B cell (primary cell): ENCODE measurements at regions not wholly inside any gene's neighbourhood (a gene's known extent, or its start where the extent isn't known, plus 50 kb on each side); places are given as distances from the start of the nearest gene placed in this dataset.

Experiments used
- ATAC-seq: fragments of 200-7000 bp; cut with Tn5 transposase; one replicate; pipeline ENCODE4 v1.10.0; 2021; ENCODE audit warnings: low read depth, mild to moderate bottlenecking, moderate number of reproducible peaks, moderate library complexity
- CTCF ChIA-PET: fragments of 350-600 bp; sonication (Branson Sonifier 250); formaldehyde crosslinking; loops from one replicate; lab custom pipeline; 2021; ENCODE audit warnings: antibody characterized with exemption, inconsistent platforms; lab: Charles Lee
- POLR2A ChIA-PET: fragments of 350-600 bp; sonication (Branson Sonifier 250); formaldehyde crosslinking; loops from one replicate; lab custom pipeline; 2021; ENCODE audit warnings: antibody characterized with exemption; lab: Charles Lee
- DNase-seq: peaks from one replicate; pipeline ENCODE4 v3.0.0; 2013
- H2AFZ ChIP-seq: 2 replicates; pipeline ENCODE4 v1.6.1; 2012; ENCODE audit warnings: mild to moderate bottlenecking, low read depth, low read length; ENCODE audit not compliant: insufficient read depth, poor library complexity, severe bottlenecking
- H3K27ac ChIP-seq, 2 donors: 1 replicate in 1 of 2; 2 replicates in 1 of 2; pipeline ENCODE4 v1.5.1; 2012 to 2013; ENCODE audit warnings: low read length in 2 of 2, mild to moderate bottlenecking in 2 of 2, moderate library complexity in 1 of 2
- H3K27me3 ChIP-seq, 4 experiments: fragments of 200-600 bp in 1 of 4; sonication (generic) in 1 of 4; replicated peaks in 1 of 4; 1 replicate in 2 of 4; 2 replicates in 2 of 4; pipeline versions ENCODE4 v1.6.1 to v1.7.0; 2013 to 2016; ENCODE audit warnings: low read length in 3 of 4, mild to moderate bottlenecking in 2 of 4, mixed read lengths in 1 of 4, moderate library complexity in 1 of 4; ENCODE audit not compliant: insufficient read depth in 4 of 4, control insufficient read depth in 3 of 4; ENCODE audit errors: control extremely low read depth in 1 of 4
- H3K36me3 ChIP-seq, 2 experiments: replicated peaks in 1 of 2; 1 replicate in 1 of 2; 2 replicates in 1 of 2; pipeline versions ENCODE4 v1.6.1 to v1.7.1; 2013; ENCODE audit warnings: low read length in 1 of 2; ENCODE audit not compliant: insufficient read depth in 2 of 2, control insufficient read depth in 1 of 2; ENCODE audit errors: control extremely low read depth in 1 of 2, extremely low read depth in 1 of 2
- H3K4me1 ChIP-seq, 2 donors: fragments of 200-600 bp in 1 of 2; sonication (generic) in 1 of 2; 1 replicate in 1 of 2; 2 replicates in 1 of 2; pipeline versions ENCODE4 v1.5.1 to v1.6.1; 2013 to 2017; ENCODE audit warnings: low read length in 2 of 2; ENCODE audit not compliant: control insufficient read depth in 2 of 2, insufficient read depth in 2 of 2
- H3K4me2 ChIP-seq: replicated peaks from 2 replicates; pipeline ENCODE3; 2012; ENCODE audit warnings: mild to moderate bottlenecking, low read depth, low read length; ENCODE audit not compliant: poor library complexity, severe bottlenecking
- H3K4me3 ChIP-seq, 5 experiments: fragments of 200-600 bp in 1 of 5; sonication (generic) in 1 of 5; 1 replicate in 3 of 5; 2 replicates in 2 of 5; pipeline versions ENCODE4 v1.5.1 to v1.7.0; 2011 to 2016; ENCODE audit warnings: low read length in 4 of 5, mild to moderate bottlenecking in 4 of 5, low read depth in 2 of 5, control low read depth in 1 of 5, moderate library complexity in 1 of 5; ENCODE audit not compliant: insufficient read depth in 1 of 5; ENCODE audit errors: control extremely low read depth in 1 of 5, extremely low read depth in 1 of 5
- H3K79me2 ChIP-seq: fragments of 200-600 bp; sonication (generic); one replicate; pipeline ENCODE4 v1.6.0; 2016; ENCODE audit warnings: low read length; ENCODE audit not compliant: control insufficient read depth, insufficient read depth
- H3K9ac ChIP-seq: fragments of 200-600 bp; sonication (generic); 2 replicates; pipeline ENCODE4 v1.6.1; 2017; ENCODE audit warnings: mild to moderate bottlenecking, low read length, moderate library complexity
- H3K9me3 ChIP-seq, 3 donors: one replicate each; pipeline versions ENCODE4 v1.6.1 to v1.7.1; 2013; ENCODE audit warnings: low read length in 2 of 3; ENCODE audit not compliant: control insufficient read depth in 2 of 3, insufficient read depth in 1 of 3; ENCODE audit errors: control extremely low read depth in 1 of 3
- H4K20me1 ChIP-seq: 2 replicates; pipeline ENCODE4 v1.6.0; 2012; ENCODE audit warnings: mild to moderate bottlenecking, low read length; ENCODE audit not compliant: insufficient read depth, control insufficient read depth, poor library complexity, severe bottlenecking
- H3K27ac Mint-ChIP-seq: one replicate; pipeline ENCODE4 v1.8.0; 2021; ENCODE audit warnings: mixed read lengths
- H3K27me3 Mint-ChIP-seq: one replicate; pipeline ENCODE4 v1.8.0; 2021; ENCODE audit warnings: mixed read lengths
- H3K4me1 Mint-ChIP-seq: one replicate; pipeline ENCODE4 v1.8.0; 2021; ENCODE audit warnings: mixed read lengths
- H3K4me3 Mint-ChIP-seq: one replicate; pipeline ENCODE4 v1.8.0; 2021; ENCODE audit warnings: mixed read lengths
- H3K9me3 Mint-ChIP-seq: one replicate; pipeline ENCODE4 v1.8.0; 2022; ENCODE audit warnings: mixed read lengths; ENCODE audit not compliant: insufficient read depth
- EZH2 ChIP-seq: IDR thresholded peaks from 2 replicates; pipeline ENCODE4 v1.6.1; 2012; ENCODE audit warnings: borderline replicate concordance, low read depth, mild to moderate bottlenecking, moderate library complexity, low read length; ENCODE audit not compliant: insufficient read depth, poor library complexity, severe bottlenecking
- WGBS: methylation state at CpG from one replicate; pipeline ENCODE4 v1.1.5; 2013; ENCODE audit warnings: missing lambda C conversion rate; ENCODE audit not compliant: insufficient coverage; 5-methylcytosine and 5-hydroxymethylcytosine counted together
- intact Hi-C: fragments of 100-400 bp; cut with micrococcal nuclease; formaldehyde crosslinking; loops from one replicate; pipeline ENCODE4 v1.10.0; 2022
- TF ChIP-seq, protein P1 (sequence below): fragments of 200-600 bp; IDR thresholded peaks from one replicate; pipeline ENCODE4 v1.8.0; 2022; ENCODE audit warnings: antibody characterized with exemption, mild to moderate bottlenecking

- Histone ChIP-seq H3K36me3 (no peaks in the 10 kb centered on the region), H3K27ac (no peak overlapping the region), H3K9ac (no peak overlapping the region), H2AFZ (no peak overlapping the region), H4K20me1 (no peaks in the 10 kb centered on the region), H3K4me1 (no peaks in the 10 kb centered on the region), H3K27me3 (no peaks in the 10 kb centered on the region), H3K79me2 (no peaks in the 10 kb centered on the region), H3K9me3 (peaks cover 0 to 15% (median 0%) of the 10 kb centered on the region in 3 donors), H3K4me2 (no peak overlapping the region), H3K4me3 (no peak overlapping the region)
- intact Hi-C loops, result no loop called here
- no peak for TF ChIP-seq EZH2
- TF ChIP-seq, protein P1, sequence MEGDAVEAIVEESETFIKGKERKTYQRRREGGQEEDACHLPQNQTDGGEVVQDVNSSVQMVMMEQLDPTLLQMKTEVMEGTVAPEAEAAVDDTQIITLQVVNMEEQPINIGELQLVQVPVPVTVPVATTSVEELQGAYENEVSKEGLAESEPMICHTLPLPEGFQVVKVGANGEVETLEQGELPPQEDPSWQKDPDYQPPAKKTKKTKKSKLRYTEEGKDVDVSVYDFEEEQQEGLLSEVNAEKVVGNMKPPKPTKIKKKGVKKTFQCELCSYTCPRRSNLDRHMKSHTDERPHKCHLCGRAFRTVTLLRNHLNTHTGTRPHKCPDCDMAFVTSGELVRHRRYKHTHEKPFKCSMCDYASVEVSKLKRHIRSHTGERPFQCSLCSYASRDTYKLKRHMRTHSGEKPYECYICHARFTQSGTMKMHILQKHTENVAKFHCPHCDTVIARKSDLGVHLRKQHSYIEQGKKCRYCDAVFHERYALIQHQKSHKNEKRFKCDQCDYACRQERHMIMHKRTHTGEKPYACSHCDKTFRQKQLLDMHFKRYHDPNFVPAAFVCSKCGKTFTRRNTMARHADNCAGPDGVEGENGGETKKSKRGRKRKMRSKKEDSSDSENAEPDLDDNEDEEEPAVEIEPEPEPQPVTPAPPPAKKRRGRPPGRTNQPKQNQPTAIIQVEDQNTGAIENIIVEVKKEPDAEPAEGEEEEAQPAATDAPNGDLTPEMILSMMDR, result no peak
- H3K27ac Mint-ChIP-seq, result no peak overlapping the region
- H3K9me3 Mint-ChIP-seq, result no peaks in the 10 kb centered on the region
- ChIA-PET CTCF (no interaction called here), POLR2A (no interaction called here)
- no peaks in the 10 kb centered on the region for H3K4me1 Mint-ChIP-seq
- no peak for DNase-seq
- H3K27me3 Mint-ChIP-seq, result peaks cover 20% of the 10 kb centered on the region
- ATAC-seq, result no peak
- no peak overlapping the region for H3K4me3 Mint-ChIP-seq
- 80% methylated on average over 3 of the region's 7 CpGs for WGBS
These were observed 224.5 kb downstream of the BUD13 start for GRCh38 chr11:116548256-116548655.

- Histone ChIP-seq H3K4me3 (no peak overlapping the region), H3K9ac (no peak overlapping the region), H3K79me2 (no peaks in the 10 kb centered on the region), H3K4me2 (no peak overlapping the region), H3K36me3 (no peaks in the 10 kb centered on the region), H2AFZ (no peak overlapping the region), H4K20me1 (no peaks in the 10 kb centered on the region), H3K27me3 (no peaks in the 10 kb centered on the region), H3K27ac (no peak overlapping the region), H3K9me3 (peaks cover 0 to 15% (median 0%) of the 10 kb centered on the region in 3 donors), H3K4me1 (no peaks in the 10 kb centered on the region)
- ChIA-PET POLR2A (no interaction called here), CTCF (no interaction called here)
- 70% methylated on average over 2 of the region's 2 CpGs for WGBS
- H3K27ac Mint-ChIP-seq, result no peak overlapping the region
- no peaks in the 10 kb centered on the region for H3K4me1 Mint-ChIP-seq
- intact Hi-C loops, result no loop called here
- peaks cover 15% of the 10 kb centered on the region for H3K27me3 Mint-ChIP-seq
- no peak overlapping the region for H3K4me3 Mint-ChIP-seq
- H3K9me3 Mint-ChIP-seq, result no peaks in the 10 kb centered on the region
- TF ChIP-seq, protein P1, result no peak
- no peak for TF ChIP-seq EZH2
- no peak for ATAC-seq
- DNase-seq, result no peak
These were observed 225.2 kb downstream of the BUD13 start for GRCh38 chr11:116547571-116547970.
